Middle frontal gyrus (tissue), 1 donor: ENCODE measurements at regions not wholly inside any gene's neighbourhood (a gene's known extent, or its start where the extent isn't known, plus 50 kb on each side); places are given as distances from the start of the nearest gene placed in this dataset.

Experiments used
- DNase-seq: peaks from one replicate; pipeline ENCODE4 v3.0.0-alpha.2; 2015; ENCODE audit warnings: low spot score; ENCODE audit errors: extremely low spot score

GRCh38 chr6:146865756-146866379 lies 267.1 kb downstream of the ADGB start:
- DNase-seq, result no peak

DNA sequence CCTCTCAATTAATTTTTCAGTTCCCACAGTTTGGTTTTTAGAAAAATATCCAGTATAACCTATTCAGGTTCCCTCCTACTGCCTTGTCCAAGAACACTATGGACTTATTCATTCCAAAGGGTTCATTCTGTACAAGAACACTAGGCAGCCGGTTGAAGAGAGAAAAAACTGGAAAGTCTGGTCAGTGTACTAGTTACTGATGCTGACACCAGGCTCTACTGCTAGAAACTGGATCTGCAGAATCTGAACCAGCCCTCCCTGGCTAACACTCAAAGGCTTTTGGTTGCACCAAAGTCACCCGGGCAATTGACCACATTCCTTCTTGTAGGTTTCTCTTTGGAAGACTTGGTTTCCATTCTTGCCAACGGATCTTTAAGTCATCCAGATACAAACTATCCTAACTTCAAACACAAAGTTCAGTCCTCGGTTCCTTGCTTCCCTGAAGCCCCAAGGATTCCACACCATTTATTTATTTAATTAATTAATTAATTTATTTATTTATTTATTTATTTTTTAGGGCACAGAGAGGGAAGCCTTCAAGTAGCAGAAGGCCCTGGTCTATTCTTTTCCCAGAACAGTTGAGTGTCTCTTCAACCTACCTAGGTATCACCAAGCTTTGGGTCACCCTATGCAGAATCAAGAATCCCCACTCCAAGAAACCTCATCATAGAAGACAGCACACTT lies 268.1 kb downstream of the ADGB start:
- DNase-seq, result no peak

DNA sequence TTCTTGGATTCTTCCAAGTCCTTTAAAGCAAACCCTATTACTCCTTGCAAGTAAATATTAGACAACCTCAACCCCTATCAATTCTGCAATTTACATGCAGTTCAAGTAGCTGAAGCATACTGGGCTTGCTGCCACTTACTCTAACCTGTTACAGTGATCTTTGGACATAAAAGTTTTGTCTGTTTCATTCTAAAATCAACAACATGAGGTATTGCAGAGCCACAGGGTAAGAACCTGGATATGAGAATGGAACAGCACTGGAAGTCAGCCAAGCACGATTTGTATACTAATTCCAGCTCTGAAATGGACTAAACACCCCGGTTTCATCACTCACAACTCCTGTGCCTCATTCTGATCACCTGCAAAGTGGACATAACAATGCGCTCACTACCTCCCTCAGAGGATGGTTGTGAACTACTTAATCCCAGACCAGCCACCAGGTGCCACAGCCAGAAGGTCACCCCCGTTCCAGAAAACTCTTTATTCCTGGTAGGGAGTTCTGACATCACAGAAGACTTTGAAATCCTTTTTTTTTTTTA lies 270.0 kb downstream of the ADGB start:
- DNase-seq, result no peak

DNA sequence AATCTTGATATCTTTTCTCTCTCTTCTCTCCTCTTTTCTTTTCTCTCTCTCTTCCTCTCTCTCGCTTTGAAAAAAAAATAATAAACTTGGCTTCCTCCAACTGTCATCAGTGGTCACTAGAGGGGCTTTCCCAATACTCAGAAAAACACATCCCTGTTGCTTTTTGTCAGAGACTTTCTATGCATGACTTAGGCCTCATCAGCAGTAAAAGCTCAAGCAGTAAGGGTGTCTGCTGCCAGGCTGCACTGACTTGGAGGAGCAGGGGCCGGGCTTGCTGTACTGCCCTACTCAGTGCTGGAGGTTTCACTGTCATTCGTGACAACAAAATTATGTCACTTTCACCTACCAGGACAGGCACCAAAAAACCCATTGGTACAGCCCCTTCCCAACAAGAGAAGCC lies 272.0 kb downstream of the ADGB start:
- DNase-seq, result no peak

GRCh38 chr6:146871611-146872425 lies 273.0 kb downstream of the ADGB start:
- DNase-seq, result no peak

GRCh38 chr6:146872426-146872785 lies 273.6 kb downstream of the ADGB start:
- DNase-seq, result no peak

DNA sequence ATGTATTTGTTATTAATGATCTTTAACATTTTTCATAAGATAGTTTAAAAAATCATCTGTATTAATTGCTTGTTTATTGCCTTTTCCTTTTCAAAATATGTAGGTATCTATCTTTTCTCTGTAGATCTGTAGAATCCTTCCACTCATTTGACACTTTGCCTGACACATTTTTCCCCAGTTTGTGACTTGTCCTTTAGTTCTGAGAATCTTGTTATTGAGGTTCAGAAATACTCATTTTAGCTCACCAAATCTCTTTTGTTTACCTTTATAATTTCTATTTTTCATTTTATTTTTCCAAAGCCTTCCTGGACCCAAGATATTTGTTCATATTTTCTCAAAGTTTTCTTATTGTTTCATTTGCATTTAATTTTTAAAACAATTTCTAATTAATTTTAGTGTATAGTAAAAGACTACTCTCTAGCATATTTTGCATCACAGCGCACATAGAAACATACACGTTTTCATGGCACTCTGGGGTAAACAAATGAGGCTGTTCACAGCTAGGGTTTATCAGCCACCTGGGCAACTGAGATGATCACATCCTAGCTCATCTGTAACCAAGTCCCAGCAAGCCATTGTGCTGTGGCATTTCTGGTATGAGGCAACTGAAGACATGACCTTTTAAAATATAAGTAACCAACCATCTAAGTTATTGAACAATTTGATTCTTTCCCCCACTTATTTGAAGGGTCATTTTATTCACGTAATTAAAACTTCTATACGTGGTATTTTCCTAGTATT lies 275.7 kb downstream of the ADGB start:
- DNase-seq, result no peak

GRCh38 chr6:146875927-146876270 lies 277.1 kb downstream of the ADGB start:
- DNase-seq, result no peak

- no peak for DNase-seq
Measured at GRCh38 chr6:146876271-146877151, 277.7 kb downstream of the ADGB start.

DNA sequence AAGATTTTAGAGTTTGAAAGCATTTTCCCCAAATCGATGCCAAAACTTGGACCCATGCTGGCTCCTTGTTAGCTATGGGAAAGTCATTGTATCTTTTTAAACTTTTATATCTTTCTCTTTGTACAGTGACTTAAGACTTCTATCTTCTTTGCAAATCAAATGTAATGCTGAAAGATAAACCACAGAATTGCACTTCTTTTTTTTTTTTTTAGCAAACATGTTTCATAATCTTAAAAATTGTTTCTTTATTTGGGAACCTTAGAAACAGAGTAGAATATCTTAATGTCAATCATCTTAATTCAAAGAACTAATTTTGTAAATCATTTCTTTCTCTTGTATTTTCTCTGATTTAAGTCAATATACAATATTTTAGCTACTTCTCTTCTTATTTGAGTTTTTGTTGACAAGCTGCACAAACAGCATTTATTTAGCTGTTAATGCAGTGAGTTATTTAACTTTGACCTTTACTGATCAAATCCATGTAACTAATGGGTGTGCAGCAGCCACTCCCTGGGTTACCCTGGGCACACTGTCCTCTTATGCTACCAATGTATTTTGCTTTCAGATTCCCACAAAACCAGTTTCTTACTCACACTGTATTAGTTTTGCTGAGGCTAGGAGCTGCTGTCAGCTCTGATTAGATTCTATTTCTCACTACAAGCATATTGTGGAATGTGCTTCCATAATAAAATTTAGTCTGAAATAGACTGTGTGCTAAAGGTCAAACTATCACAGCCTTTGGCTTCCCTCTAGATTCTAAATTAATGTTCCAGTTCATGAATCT lies 279.6 kb downstream of the ADGB start:
- DNase-seq, result no peak

DNA sequence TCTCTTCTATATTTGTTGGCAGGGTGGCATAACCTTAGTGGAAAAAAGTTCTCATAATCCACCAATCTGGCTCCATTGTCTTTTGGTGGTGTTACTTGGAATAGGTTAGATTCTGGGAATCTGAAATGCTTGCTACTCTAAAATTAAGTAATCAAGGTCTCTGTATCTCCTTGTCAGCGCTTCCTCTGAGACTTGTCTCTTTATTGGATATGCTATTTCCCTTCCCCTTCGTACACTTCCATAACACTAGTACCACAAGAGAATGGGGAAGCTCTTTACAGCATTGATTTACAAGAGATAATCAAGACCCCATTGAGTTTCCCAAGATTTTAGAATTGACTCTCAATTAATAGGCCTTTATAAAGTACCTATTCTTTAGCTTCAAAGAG lies 280.2 kb downstream of the ADGB start:
- DNase-seq, result no peak

- no peak for DNase-seq
Measured at GRCh38 chr6:146879406-146880117, 280.8 kb downstream of the ADGB start.

DNA sequence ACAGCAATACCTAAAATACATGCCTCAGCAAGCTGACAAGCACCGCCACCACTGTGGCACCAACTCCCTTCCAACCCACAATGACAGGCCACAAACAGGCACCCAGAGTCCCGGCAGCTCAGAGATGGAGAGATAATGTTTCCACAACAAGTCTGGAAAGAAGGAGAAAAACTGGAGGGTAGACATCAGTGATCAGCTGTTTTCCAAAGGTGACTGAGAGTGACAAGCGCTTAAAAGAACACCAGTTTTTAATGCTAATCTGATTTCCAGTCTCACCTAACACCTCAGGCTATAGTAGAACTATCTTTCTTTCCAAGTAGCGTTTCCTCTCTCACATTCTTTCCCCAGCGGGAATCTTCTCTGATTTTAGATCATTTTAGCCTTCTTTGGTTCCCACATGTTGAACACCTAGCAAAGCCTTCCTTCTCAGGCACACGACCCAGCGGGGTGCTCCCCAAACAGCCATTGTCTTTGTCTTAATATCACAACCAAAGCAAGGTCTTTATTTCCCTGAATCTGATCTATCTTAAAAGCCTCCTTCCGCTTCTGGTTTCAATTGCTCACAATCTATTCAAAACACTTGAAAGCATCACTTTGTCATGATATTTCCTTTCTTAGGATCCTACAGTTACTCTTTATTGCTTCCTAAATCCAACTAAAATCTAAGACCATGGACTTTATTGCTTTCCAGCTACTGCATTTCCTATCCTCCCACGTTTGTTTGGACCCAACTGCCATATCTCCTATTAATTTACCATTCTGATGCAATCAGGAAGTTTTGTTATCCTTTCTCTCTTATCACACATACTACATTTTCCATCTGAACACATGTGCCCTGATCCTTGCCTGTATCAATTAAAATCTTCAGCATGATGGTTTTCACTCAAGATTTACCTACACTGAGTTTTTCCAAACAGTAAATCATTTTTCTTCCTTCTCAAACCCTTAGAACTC lies 282.7 kb downstream of the ADGB start:
- DNase-seq, result no peak

GRCh38 chr6:146883640-146884531 lies 285.1 kb downstream of the ADGB start:
- no peak for DNase-seq

DNA sequence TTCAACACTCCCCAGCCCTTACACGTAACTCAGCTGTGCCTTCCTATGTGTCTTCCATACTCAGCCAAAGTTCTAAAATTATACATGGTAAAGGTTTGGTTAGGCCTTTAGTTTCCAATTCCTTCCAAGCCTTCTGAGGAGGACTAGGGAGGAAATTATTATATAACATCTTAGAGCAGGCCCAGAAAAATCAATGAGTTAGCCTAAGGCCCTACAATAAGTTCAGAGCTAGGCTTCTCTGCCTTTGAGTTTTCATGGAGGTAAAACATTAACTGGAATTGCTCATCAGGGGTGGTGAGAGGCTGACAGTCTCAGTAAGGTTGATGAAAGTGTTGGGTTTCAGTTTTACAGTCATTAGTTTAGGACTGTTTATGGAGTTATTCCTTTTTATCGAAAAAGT lies 286.0 kb downstream of the ADGB start:
- no peak for DNase-seq

- no peak for DNase-seq
Measured at GRCh38 chr6:146885708-146886457, 287.1 kb downstream of the ADGB start.
